Panc1 (cell line): ENCODE measurements at regions not wholly inside any gene's neighbourhood (a gene's known extent, or its start where the extent isn't known, plus 50 kb on each side); places are given as distances from the start of the nearest gene placed in this dataset.
"Not testable (repeated sequence)": the region's sequence is repeated elsewhere in the genome, so short reads cannot be mapped to it uniquely, and the experiment has no call there.

Source experiments
- ATAC-seq: fragments of 200-7000 bp; cut with Tn5 transposase; 2 replicates; pipeline ENCODE4 v1.9.1; 2020; ENCODE audit warnings: mild to moderate bottlenecking, moderate library complexity
- BruUV-seq: library from RNA; stranded (reverse); fragments of 400-500 nt; replicated peaks from 2 replicates; lab custom pipeline; 2021; lab: Mats Ljungman, UMichigan
- CTCF ChIA-PET: fragments of 300-600 bp; sonication (Branson Sonifier 250); formaldehyde crosslinking; loops from one replicate; lab custom pipeline; 2022; ENCODE audit warnings: antibody characterized with exemption; lab: Charles Lee
- POLR2A ChIA-PET: fragments of 300-600 bp; sonication (Branson Sonifier 250); formaldehyde crosslinking; loops from one replicate; lab custom pipeline; 2022; ENCODE audit warnings: antibody characterized with exemption; lab: Charles Lee
- DNase-seq: peaks from one replicate; pipeline ENCODE4 v3.0.0-alpha.2; 2010; ENCODE audit warnings: low read depth, low spot score
- H3K27ac ChIP-seq: 2 replicates; pipeline ENCODE4 v1.5.1; 2011; ENCODE audit warnings: mild to moderate bottlenecking, low read length, inconsistent platforms
- H3K27me3 ChIP-seq: fragments of 200-500 bp; sonication (Bioruptor generic); 2 replicates; pipeline ENCODE4 v1.6.0; 2014; ENCODE audit warnings: low read length, inconsistent platforms; ENCODE audit not compliant: control insufficient read depth, insufficient read depth
- H3K36me3 ChIP-seq: fragments of 200-500 bp; sonication (Bioruptor generic); 2 replicates; pipeline ENCODE4 v1.5.1; 2014; ENCODE audit warnings: inconsistent platforms, mild to moderate bottlenecking, low read length, moderate library complexity; ENCODE audit not compliant: control insufficient read depth, insufficient read depth
- H3K4me1 ChIP-seq: 2 replicates; pipeline ENCODE4 v1.5.1; 2011; ENCODE audit warnings: inconsistent platforms, mild to moderate bottlenecking, low read length, moderate library complexity; ENCODE audit not compliant: control insufficient read depth, insufficient read depth
- H3K4me3 ChIP-seq, 2 experiments: 2 replicates each; pipeline ENCODE4 v1.5.1; 2011 to 2012; ENCODE audit warnings: low read depth in 2 of 2, low read length in 2 of 2, mild to moderate bottlenecking in 2 of 2, inconsistent platforms in 1 of 2, moderate library complexity in 1 of 2
- H3K9me3 ChIP-seq: fragments of 200-500 bp; sonication (Bioruptor generic); 2 replicates; pipeline ENCODE4 v1.5.1; 2014; ENCODE audit warnings: low read depth, mild to moderate bottlenecking, inconsistent platforms, low read length, moderate library complexity; ENCODE audit not compliant: control insufficient read depth, insufficient read depth
- CTCF ChIP-seq: fragments of 450-650 bp; IDR thresholded peaks from 2 replicates; pipeline ENCODE4 v1.5.1; 2017; ENCODE audit warnings: mild to moderate bottlenecking
- REST ChIP-seq, 2 experiments: IDR thresholded peaks; 2 replicates each; pipeline ENCODE4 v1.6.1; 2011 to 2012; ENCODE audit warnings: low read depth in 2 of 2, control low read depth in 1 of 2, low read length in 1 of 2, mild to moderate bottlenecking in 1 of 2, moderate library complexity in 1 of 2; ENCODE audit not compliant: insufficient read depth in 1 of 2
- SIN3A ChIP-seq: IDR thresholded peaks from 2 replicates; pipeline ENCODE4 v1.6.1; 2012; ENCODE audit warnings: low read depth, mild to moderate bottlenecking, low read length, moderate library complexity, borderline replicate concordance; ENCODE audit not compliant: insufficient read depth
- in situ Hi-C: cut with HindIII; loops from 2 replicates; pipeline ENCODE4 v1.10.0; 2016; ENCODE audit warnings: low sequenced_read_pairs, low pct_unique_long_range_greater_than_20kb
- intact Hi-C: fragments of 100-400 bp; cut with micrococcal nuclease; formaldehyde crosslinking; loops from one replicate; pipeline ENCODE4 v1.10.0; 2022; ENCODE audit not compliant: unreplicated experiment

- POLR2A ChIA-PET: no interaction called here
- DNase-seq (no peak), ATAC-seq (no peak)
- intact Hi-C loops (no loop called here), in situ Hi-C loops (no loop called here)
- no peaks in the 10 kb centered on the region; the same call in 1 of the 2 replicates for H3K9me3 ChIP-seq
- no TSS peak for BruUV-seq
- H3K27ac ChIP-seq: no peak overlapping the region
- H3K27me3 ChIP-seq: no peaks in the 10 kb centered on the region
- H3K4me1 ChIP-seq: no peaks in the 10 kb centered on the region
- no peak overlapping the region for H3K4me3 ChIP-seq
- CTCF ChIA-PET: no interaction called here
- H3K36me3 ChIP-seq: no peaks in the 10 kb centered on the region
- no peak for TF ChIP-seq REST (IDR thresholded peaks at IDR 0.05; ENCODE audit: insufficient read depth in 1 of 2, low read depth in 2 of 2, low read length in 1 of 2)
- no peak for TF ChIP-seq SIN3A
- TF ChIP-seq CTCF: no peak
Measured at GRCh38 chr7:125278318-125278717, 348.7 kb upstream of the POT1 start.

GRCh38 chr7:125274742-125275141, 345.1 kb upstream of the POT1 start:
- intact Hi-C loops, H3K36me3 ChIP-seq, H3K9me3 ChIP-seq, BruUV-seq, CTCF ChIA-PET, POLR2A ChIA-PET, H3K4me3 ChIP-seq, DNase-seq, in situ Hi-C loops, H3K4me1 ChIP-seq, ATAC-seq, H3K27me3 ChIP-seq, H3K27ac ChIP-seq: not testable (repeated sequence)

- intact Hi-C loops, H3K36me3 ChIP-seq, H3K9me3 ChIP-seq, DNase-seq, H3K4me1 ChIP-seq, CTCF ChIA-PET, POLR2A ChIA-PET, H3K4me3 ChIP-seq, H3K27me3 ChIP-seq, H3K27ac ChIP-seq, BruUV-seq, ATAC-seq, in situ Hi-C loops: not testable (repeated sequence)
Measured at GRCh38 chr7:125264174-125264856, 334.7 kb upstream of the POT1 start.

- ATAC-seq, intact Hi-C loops, BruUV-seq, H3K4me3 ChIP-seq, DNase-seq, H3K27me3 ChIP-seq, in situ Hi-C loops, H3K4me1 ChIP-seq, H3K36me3 ChIP-seq, POLR2A ChIA-PET, H3K9me3 ChIP-seq, CTCF ChIA-PET, H3K27ac ChIP-seq: not testable (repeated sequence)
Measured at GRCh38 chr7:125258876-125259417, 329.3 kb upstream of the POT1 start.
